AG08395 (cell line): ENCODE measurements at regions not wholly inside any gene's neighbourhood (a gene's known extent, or its start where the extent isn't known, plus 50 kb on each side); places are given as distances from the start of the nearest gene placed in this dataset.
"Not testable (repeated sequence)": the region's sequence is repeated elsewhere in the genome, so short reads cannot be mapped to it uniquely, and the experiment has no call there.

Source experiments
- DNase-seq: peaks from one replicate; pipeline ENCODE4 v3.0.0; 2012; ENCODE audit warnings: mixed read lengths, low spot score

DNA sequence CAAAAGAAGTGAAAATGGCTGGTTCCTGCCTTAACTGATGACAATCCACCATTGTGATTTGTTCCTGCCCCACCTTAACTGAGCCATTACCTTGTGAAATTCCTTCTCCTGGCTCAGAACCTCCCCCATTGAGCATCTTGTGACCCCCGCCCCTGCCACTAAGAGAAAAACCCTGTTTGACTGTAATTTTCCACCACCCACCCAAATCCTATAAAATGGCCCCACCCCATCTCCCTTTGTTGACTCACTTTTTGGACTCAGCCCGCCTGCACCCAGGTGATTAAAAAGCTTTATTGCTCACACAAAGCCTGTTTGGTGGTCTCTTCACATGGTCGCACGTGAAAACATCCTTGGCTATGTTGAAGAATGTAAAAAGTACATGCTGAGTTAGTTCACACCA, 197.6 kb upstream of the FBN2 start:
- not testable (repeated sequence) for DNase-seq

- no peak for DNase-seq
Measured at GRCh38 chr5:128736553-128736952, 198.5 kb upstream of the FBN2 start.

DNA sequence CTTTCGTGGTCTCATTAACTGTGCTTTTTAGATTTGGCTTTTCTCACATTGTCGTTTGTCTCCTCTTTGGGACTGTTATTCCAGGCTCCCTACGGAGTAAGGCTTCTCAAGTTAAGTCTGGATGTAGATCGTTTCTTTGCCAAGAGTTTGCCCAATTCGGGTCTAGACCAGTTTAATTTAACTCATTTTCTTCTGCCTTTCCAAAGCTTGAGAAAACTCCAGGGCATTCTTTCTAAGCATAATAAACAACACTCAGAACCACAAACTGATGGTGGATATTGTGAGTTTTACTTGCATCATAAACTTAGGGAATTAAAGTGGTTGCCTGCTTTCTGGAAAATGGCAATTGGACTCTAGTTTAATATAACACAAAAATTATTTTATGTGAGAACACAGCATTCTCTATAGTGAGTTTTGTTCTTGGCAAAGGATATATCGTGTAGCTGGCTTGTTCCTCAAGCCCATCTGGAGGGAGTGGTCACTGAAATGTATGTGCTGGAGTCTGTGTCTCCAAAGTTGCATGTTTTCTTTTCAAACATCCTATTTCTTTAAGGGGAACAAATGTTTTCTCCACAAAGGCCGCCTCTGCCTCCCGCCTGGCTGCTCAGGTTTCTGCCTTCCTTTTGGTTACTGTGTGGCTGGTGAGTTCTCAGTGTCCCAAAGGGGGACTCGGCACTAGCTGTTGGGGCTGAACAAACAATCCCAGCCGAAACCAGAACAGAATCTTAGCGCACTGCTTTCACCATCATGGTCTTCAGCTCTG, 211.3 kb upstream of the FBN2 start:
- DNase-seq, result no peak

GRCh38 chr5:128750155-128750554, 212.1 kb upstream of the FBN2 start:
- DNase-seq, result no peak

GRCh38 chr5:128757196-128757959, 207.9 kb upstream of the SLC27A6 start:
- DNase-seq, result no peak

- DNase-seq, result no peak
Measured at GRCh38 chr5:128762661-128763306, 202.5 kb upstream of the SLC27A6 start.

DNA sequence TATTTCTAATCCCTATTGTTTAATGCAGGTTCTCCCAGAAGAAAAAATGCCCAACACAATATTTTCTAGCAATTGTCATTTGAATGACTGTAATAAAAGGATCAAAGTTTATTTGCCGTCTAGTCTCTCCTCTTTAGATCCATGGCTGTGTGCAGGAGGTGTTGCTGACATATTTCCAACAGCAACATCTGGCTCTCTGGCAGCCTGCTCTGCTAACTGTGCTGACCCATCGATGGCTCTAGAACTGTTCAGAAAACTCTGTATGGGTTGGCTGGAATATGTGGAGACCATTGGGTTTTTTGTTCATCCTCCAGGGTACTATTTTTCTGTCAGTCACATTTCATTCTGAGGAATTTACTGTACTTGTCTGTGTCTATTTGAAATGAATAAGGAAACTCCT, 202.0 kb upstream of the SLC27A6 start:
- DNase-seq, result no peak

- no peak for DNase-seq
Measured at GRCh38 chr5:128764601-128765310, 200.5 kb upstream of the SLC27A6 start.

GRCh38 chr5:128765448-128766061, 199.7 kb upstream of the SLC27A6 start:
- no peak for DNase-seq

- DNase-seq, result no peak
Measured at GRCh38 chr5:128766406-128766805, 198.9 kb upstream of the SLC27A6 start.

DNA sequence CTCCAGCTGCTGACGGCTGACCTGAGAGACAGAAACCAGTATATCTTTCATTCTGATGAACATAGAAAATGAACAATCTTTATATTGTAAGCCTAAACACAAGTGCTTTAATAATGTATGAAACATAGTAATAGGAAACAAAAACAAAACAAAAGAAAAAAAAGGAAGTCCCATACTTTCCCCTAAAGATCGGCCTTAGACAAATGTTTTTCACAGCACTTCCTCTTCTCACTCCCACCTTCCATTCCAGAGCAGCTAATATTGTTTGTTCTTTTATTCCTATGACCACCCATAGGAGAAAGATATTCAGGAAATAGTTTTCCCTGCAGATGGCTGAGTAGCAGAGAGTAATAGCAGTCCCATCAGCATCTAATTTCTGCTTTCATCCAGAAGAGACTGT, 194.4 kb upstream of the SLC27A6 start:
- DNase-seq, result no peak

GRCh38 chr5:128772356-128772755, 192.9 kb upstream of the SLC27A6 start:
- DNase-seq, result no peak

DNA sequence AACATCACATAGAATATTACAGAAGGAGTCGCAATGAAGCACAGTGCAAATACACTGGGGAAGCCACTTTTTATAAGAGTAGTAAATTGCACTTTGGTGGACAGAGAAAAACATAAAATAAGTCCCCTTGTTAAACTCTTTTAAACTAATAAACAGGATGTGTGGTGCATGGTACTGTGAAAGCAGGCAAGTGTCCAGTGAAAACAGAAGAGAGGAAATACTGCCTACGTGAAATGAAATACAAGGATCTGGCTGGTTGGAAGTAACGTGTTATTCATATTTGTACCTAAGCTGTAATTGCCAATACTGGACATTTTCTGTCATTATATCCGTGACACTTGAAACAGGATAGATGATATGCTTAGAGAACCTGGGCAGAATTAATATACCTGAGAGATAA, 191.9 kb upstream of the SLC27A6 start:
- no peak for DNase-seq

- DNase-seq, result no peak
Measured at GRCh38 chr5:128774605-128775004, 190.7 kb upstream of the SLC27A6 start.

- DNase-seq, result no peak
Measured at GRCh38 chr5:128775558-128775957, 189.7 kb upstream of the SLC27A6 start.

DNA sequence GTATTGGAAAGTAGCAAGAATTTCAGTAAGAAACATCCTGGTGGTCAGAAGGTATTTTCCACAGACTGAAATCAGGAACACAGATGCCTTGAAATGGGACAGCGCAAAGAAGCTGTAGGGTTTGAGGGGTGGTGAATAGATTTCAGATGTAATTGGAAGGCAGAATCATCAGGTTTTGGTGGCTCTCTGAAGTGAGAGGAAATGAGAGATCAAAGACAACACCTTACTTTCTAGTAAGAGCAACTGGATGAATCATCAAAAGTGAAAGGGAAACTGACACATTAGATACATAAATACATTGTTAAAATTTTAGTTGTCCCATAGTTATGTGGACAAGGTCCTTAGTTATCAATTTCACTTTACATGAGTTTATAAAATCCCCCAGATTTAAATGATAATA, 188.2 kb upstream of the SLC27A6 start:
- no peak for DNase-seq

DNA sequence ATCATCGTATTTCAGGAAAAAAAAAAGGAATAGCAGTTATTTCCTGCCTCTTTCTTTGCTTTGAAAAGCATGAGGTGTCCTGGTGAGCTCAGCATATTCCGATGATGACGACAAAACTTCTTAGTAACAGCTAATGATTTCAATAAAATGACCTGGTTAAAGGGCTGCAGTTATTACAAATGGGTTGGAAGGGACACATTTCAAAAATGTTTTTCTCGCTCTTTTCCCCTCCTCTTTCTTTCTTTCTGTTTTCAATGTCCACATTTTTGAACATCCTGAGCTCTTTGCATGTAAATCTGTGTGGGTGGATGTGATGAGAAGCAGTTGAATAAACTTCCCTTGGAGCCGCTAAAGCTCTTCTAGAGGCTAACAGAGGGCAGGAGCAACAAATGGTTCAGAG, 186.8 kb upstream of the SLC27A6 start:
- no peak for DNase-seq

DNA sequence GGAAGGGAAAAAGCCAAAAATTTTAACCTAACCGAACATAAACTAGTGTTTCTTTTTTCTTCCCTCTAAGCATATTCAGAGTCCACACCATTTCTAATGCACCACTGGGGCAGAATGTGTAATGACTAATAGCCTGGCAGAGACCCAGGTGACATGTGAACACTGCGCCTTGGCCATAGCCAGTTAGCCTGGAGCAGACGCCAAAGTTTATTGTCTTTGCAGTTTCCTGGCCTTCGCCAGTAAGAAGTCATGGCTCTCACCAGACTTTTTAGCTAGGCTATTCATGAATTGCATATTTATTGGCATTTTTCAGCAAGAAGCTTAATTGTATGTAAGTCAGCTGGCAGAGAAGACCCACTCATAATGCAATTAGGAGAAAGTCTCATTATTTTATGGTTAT, 182.8 kb upstream of the SLC27A6 start:
- DNase-seq, result no peak

DNA sequence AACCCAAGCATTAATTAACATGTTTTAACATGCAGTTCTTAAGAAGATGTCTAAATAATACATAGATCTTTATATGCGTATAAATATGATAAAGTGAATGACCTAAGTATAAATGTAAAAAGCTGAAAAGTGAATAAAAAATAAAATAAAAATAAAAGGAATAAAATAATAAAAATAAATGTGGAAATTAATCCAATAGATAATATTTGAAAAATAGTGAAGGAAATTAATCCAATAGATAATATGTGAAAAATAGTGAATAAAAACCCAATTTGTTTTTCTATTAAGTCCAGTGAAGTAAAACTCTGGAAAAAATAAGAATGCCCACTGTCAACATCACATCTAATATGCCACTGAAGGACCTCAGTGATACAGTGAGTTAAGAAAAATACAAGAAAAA, 180.6 kb upstream of the SLC27A6 start:
- DNase-seq, result no peak

- DNase-seq, result no peak
Measured at GRCh38 chr5:128791312-128791711, 174.0 kb upstream of the SLC27A6 start.

DNA sequence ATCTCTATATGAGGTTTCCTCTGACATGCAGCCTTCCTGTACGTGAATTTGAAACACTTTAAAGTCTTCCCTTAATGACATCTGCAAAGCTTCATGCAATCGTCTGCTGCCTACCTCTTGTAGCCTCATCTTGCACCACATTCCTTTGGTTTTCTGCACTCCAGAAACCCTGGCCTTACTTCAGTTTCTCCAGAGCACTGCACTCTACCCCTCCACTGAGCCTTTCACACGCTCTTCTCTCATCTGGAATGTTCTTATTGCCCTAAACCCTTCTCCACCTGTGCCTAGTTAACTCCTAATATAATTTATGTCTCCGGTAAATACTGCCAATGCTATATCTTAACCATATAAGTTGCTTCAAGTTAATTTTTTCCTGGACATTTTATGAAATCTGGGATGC, 168.8 kb upstream of the SLC27A6 start:
- no peak for DNase-seq

GRCh38 chr5:128798871-128799270, 166.4 kb upstream of the SLC27A6 start:
- no peak for DNase-seq
